AG04450 (cell line): ENCODE measurements at regions not wholly inside any gene's neighbourhood (a gene's known extent, or its start where the extent isn't known, plus 50 kb on each side); places are given as distances from the start of the nearest gene placed in this dataset.

Experiments
- CTCF ChIA-PET: fragments of 300-600, 350-600 bp; formaldehyde crosslinking; extraction: SDS; loops from one replicate; lab custom pipeline; 2022; ENCODE audit warnings: antibody characterized with exemption, inconsistent platforms; lab: Charles Lee
- POLR2A ChIA-PET: fragments of 350-600 bp; formaldehyde crosslinking; extraction: SDS; loops from one replicate; lab custom pipeline; 2021; ENCODE audit warnings: antibody characterized with exemption, inconsistent platforms; lab: Yijun Ruan, JAX
- DNase-seq: peaks from one replicate; pipeline ENCODE4 v3.0.0-alpha.2; 2011; ENCODE audit warnings: low read depth, low spot score
- H3K27ac ChIP-seq: one replicate; pipeline ENCODE4 v1.5.1; 2012; ENCODE audit warnings: low read depth, low read length, control low read depth
- H3K27me3 ChIP-seq: one replicate; pipeline ENCODE4 v1.6.0; 2012; ENCODE audit warnings: low read length; ENCODE audit not compliant: control insufficient read depth, insufficient read depth
- H3K4me3 ChIP-seq: 2 replicates; pipeline ENCODE4 v1.5.1; 2011; ENCODE audit warnings: mild to moderate bottlenecking, low read depth, low read length, control low read depth
- H3K9me3 ChIP-seq: 2 replicates; pipeline ENCODE4 v1.5.1; 2012; ENCODE audit warnings: low read length; ENCODE audit not compliant: control insufficient read depth, insufficient read depth
- TF ChIP-seq, protein P1 (sequence below): IDR thresholded peaks from 2 replicates; pipeline ENCODE4 v1.5.1; 2011; ENCODE audit warnings: low read depth, low read length, control low read depth, inconsistent platforms

DNA sequence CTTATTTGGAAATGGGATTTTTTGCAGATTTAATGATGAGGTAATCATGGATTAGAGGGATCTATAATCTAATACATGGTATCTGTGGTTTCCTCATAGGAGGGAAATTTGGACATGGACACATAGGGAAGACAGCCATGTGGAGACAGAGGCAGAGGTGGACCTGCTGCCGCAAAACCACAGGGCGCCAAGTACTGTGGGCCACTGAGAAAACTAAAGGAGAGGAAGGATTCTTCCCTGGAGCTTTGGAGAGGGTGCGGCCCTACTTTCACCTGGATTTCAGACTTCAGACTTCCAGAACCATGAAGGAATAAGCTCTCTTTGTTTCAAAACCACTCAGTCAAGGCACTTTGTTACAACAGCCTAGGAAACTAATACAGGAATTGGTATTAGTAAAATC lies 149.4 kb upstream of the AKR1E2 start:
- Histone ChIP-seq H3K27ac (no peak overlapping the region), H3K4me3 (no peak overlapping the region), H3K27me3 (no peaks in the 10 kb centered on the region), H3K9me3 (no peaks in the 10 kb centered on the region)
- TF ChIP-seq, protein P1, sequence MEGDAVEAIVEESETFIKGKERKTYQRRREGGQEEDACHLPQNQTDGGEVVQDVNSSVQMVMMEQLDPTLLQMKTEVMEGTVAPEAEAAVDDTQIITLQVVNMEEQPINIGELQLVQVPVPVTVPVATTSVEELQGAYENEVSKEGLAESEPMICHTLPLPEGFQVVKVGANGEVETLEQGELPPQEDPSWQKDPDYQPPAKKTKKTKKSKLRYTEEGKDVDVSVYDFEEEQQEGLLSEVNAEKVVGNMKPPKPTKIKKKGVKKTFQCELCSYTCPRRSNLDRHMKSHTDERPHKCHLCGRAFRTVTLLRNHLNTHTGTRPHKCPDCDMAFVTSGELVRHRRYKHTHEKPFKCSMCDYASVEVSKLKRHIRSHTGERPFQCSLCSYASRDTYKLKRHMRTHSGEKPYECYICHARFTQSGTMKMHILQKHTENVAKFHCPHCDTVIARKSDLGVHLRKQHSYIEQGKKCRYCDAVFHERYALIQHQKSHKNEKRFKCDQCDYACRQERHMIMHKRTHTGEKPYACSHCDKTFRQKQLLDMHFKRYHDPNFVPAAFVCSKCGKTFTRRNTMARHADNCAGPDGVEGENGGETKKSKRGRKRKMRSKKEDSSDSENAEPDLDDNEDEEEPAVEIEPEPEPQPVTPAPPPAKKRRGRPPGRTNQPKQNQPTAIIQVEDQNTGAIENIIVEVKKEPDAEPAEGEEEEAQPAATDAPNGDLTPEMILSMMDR: no peak
- ChIA-PET CTCF (interaction anchor here (0.6 to 1.2 kb wide), 2 partner anchors 20 to 30 kb away, joined by 5 to 6 read pairs; no protein-coding TSS in a partner anchor), POLR2A (no interaction called here)
- no peak for DNase-seq

DNA sequence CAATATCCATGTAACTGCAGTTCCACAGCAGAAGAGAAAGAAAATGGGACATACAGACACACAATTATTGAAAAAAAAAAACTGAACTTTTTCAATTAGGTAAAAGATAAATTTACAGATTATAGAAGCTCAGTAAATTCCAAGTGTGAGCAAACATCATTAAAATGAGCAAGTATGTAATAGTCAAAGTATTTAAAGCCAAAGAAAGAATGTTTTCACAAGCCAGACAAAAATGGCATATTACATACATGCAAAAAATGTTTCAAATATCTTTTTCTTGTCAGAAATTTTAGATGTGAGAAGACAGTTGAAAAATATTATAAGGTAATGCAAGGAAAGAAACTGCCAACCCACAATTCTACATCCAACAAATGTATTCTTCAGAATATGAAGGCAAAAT lies 150.2 kb upstream of the AKR1E2 start:
- Histone ChIP-seq H3K27ac (no peak overlapping the region), H3K4me3 (no peak overlapping the region), H3K27me3 (no peaks in the 10 kb centered on the region), H3K9me3 (no peaks in the 10 kb centered on the region)
- POLR2A ChIA-PET: no interaction called here
- no peak for DNase-seq
- TF ChIP-seq, protein P1: no peak
- CTCF ChIA-PET: no interaction called here

DNA sequence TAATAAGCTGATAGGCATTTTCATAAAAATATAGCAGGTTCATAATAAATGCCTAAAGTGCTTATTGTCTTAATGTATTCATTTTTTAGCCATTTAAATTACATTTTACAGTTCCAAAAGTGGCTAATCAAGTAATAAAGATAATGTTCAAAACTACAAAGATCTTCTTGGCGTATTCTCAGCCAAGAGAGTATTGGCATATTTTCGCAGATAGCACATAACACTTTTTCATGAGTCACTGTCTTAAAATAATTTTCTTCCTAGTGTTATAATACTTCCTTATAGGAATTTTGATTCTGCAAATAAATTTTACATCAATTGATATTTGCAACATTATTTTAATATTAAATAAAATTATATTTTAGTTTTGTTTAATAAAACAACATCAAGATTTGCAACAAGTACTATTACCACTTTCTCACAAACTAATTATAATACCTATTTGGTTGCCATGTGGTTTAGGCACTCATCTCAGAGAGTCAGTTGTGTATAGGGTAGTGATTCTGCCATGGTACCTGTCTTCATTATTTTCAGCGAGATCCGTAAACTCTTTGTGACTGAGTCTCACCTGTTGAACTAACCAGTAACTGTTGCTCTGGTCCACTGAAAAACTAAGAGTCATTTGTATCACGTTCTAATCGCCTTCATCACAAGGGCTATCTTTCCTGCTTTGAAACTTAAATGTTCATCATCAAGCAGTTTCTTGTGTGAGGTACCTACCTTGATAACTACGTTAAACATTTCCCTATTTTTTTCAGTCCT lies 152.5 kb upstream of the AKR1E2 start:
- Histone ChIP-seq H3K27me3 (no peaks in the 10 kb centered on the region), H3K4me3 (no peak overlapping the region), H3K9me3 (no peaks in the 10 kb centered on the region), H3K27ac (no peak overlapping the region)
- TF ChIP-seq, protein P1: no peak
- ChIA-PET CTCF (interaction anchor here (1.1 kb wide), 1 partner anchor 1476 kb away, joined by 3 read pairs; no protein-coding TSS in a partner anchor), POLR2A (no interaction called here)
- no peak for DNase-seq

DNA sequence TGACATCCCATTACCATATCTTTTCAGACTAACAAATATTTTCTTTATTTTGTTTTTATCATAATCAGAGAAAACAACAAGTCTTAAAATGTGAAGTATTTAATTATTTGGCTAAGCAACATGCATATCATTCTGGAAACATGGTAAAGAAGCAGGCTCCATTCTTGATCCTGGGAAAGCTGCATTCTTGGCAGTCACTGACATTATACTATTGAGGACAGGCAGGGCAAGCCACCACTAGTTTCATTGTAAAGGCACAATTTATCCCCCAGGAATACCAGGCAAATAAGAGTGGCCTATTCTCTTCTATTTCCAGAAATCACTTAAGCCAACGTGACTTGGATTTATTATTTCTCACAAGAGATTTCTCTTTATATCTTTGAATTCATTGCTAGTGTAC lies 153.8 kb upstream of the AKR1E2 start:
- no peaks in the 10 kb centered on the region for H3K27me3 ChIP-seq
- ChIA-PET CTCF (interaction anchor here (0.7 to 1.1 kb wide), 2 partner anchors 16 to 1475 kb away, joined by 3 to 4 read pairs; no protein-coding TSS in a partner anchor), POLR2A (no interaction called here)
- H3K9me3 ChIP-seq: no peaks in the 10 kb centered on the region
- H3K27ac ChIP-seq: no peak overlapping the region
- H3K4me3 ChIP-seq: no peak overlapping the region
- no peak for DNase-seq
- TF ChIP-seq, protein P1: no peak

DNA sequence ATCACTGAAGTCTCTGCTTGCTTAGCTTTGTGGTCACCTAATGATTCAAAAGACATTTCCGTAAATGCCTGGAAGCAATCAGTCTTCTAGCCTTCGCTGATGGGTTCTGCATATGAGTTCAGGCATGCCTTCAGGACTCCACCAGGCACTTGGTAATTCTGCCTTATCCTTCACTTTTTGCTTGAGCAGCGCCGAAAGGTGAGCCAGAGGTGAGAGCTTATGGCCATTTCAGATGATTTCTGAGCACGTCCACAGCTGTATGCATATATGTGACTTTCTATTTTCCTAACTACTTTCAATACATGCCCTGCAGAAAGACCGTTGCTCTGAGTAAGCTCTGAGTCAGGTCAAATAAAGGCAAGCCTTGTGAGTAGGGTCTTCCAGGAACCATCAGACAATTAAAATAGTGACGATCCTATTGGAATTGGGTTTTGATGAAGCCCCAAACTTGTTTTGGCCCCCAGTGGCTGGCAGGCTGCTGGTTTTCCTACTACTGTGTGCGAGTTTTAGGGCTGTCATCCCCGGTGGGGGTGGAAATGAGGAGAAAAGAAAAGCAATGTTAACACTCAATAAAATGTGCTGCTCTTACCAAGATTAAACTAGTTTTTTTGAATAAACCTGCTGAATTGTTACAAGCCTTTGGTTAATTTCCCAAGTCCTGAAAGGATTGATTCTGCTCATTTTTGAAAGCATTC lies 154.4 kb upstream of the AKR1E2 start:
- H3K9me3 ChIP-seq: no peaks in the 10 kb centered on the region
- H3K4me3 ChIP-seq: no peak overlapping the region; the same call in 1 of the 2 replicates
- POLR2A ChIA-PET: no interaction called here
- DNase-seq: no peak
- peak overlapping the region; percentile 50 for H3K27ac ChIP-seq
- CTCF ChIA-PET: interaction anchor here (0.8 to 2.7 kb wide), 2 partner anchors 13 to 15 kb away, joined by 3 to 11 read pairs; no protein-coding TSS in a partner anchor
- no peaks in the 10 kb centered on the region for H3K27me3 ChIP-seq
- TF ChIP-seq, protein P1: no peak
